H1 (cell line): ENCODE measurements at regions not wholly inside any gene's neighbourhood (a gene's known extent, or its start where the extent isn't known, plus 50 kb on each side); places are given as distances from the start of the nearest gene placed in this dataset.

Experiments used
- CTCF ChIA-PET: fragments of 300-600 bp; sonication (Branson Sonifier 250); formaldehyde crosslinking; loops from one replicate; lab custom pipeline; 2021; ENCODE audit not compliant: partially characterized antibody; lab: Charles Lee
- POLR2A ChIA-PET: fragments of 300-600 bp; sonication (Branson Sonifier 250); formaldehyde crosslinking; loops from one replicate; lab custom pipeline; 2021; ENCODE audit warnings: inconsistent platforms; ENCODE audit not compliant: partially characterized antibody; lab: Charles Lee
- DNase-seq, 2 experiments: peaks; one replicate each; pipeline versions ENCODE4 v3.0.0 to v3.0.0-alpha.2; 2010 to 2022; ENCODE audit warnings: low spot score in 2 of 2, low read depth in 1 of 2, mixed read lengths in 1 of 2
- FAIRE-seq: peaks from 2 replicates; lab custom pipeline; 2011; peaks lifted over from hg19 to GRCh38; lab: Jason Lieb, UNC
- H2AFZ ChIP-seq: 2 replicates; pipeline ENCODE4 v1.8.1; 2012; ENCODE audit warnings: low read length, inconsistent platforms
- H2AK5ac ChIP-seq: 2 replicates; pipeline ENCODE4 v1.6.1; 2013; ENCODE audit warnings: low read depth, low read length
- H2BK120ac ChIP-seq: replicated peaks from 2 replicates; pipeline ENCODE3; 2013; ENCODE audit warnings: low read depth, low read length, inconsistent platforms
- H2BK12ac ChIP-seq: 2 replicates; pipeline ENCODE4 v1.6.1; 2013; ENCODE audit warnings: low read depth, low read length
- H2BK15ac ChIP-seq: 2 replicates; pipeline ENCODE4 v1.6.1; 2013; ENCODE audit warnings: low read length
- H2BK20ac ChIP-seq: 2 replicates; pipeline ENCODE4 v1.6.1; 2013; ENCODE audit warnings: low read length
- H2BK5ac ChIP-seq: 2 replicates; pipeline ENCODE4 v1.6.1; 2013; ENCODE audit warnings: low read depth, low read length
- H3K14ac ChIP-seq: 2 replicates; pipeline ENCODE4 v1.6.1; 2013; ENCODE audit warnings: inconsistent platforms; ENCODE audit not compliant: insufficient read length
- H3K18ac ChIP-seq: 2 replicates; pipeline ENCODE4 v1.6.1; 2013; ENCODE audit warnings: low read length; ENCODE audit errors: extremely low read depth
- H3K23ac ChIP-seq: 2 replicates; pipeline ENCODE4 v1.6.1; 2013; ENCODE audit warnings: inconsistent platforms; ENCODE audit not compliant: insufficient read length
- H3K23me2 ChIP-seq: 2 replicates; pipeline ENCODE4 v1.6.1; 2013; ENCODE audit warnings: low read depth, low read length
- H3K27ac ChIP-seq: 2 replicates; pipeline ENCODE4 v1.6.1; 2011; ENCODE audit warnings: low read depth, low read length, inconsistent platforms
- H3K27me3 ChIP-seq, 4 experiments: replicated peaks in 1 of 4; 1 replicate in 1 of 4; 2 replicates in 3 of 4; pipeline versions ENCODE4 v1.6.1 to v1.8.1; 2011 to 2013; ENCODE audit warnings: low read length in 3 of 4, mild to moderate bottlenecking in 3 of 4, inconsistent platforms in 2 of 4, mixed read lengths in 2 of 4, moderate library complexity in 1 of 4; ENCODE audit not compliant: control insufficient read depth in 3 of 4, insufficient read depth in 3 of 4; ENCODE audit errors: extremely low read depth in 1 of 4
- H3K36me3 ChIP-seq, 4 experiments: 2 replicates each; pipeline versions ENCODE4 v1.6.1 to v1.8.1; 2011 to 2013; ENCODE audit warnings: mild to moderate bottlenecking in 4 of 4, low read length in 3 of 4, moderate library complexity in 2 of 4, control low read depth in 1 of 4, inconsistent platforms in 1 of 4; ENCODE audit not compliant: insufficient read depth in 4 of 4, control insufficient read depth in 2 of 4
- H3K4ac ChIP-seq: replicated peaks from 2 replicates; pipeline ENCODE3; 2013; ENCODE audit warnings: low read length, low read depth, mixed read lengths, inconsistent platforms; ENCODE audit not compliant: insufficient read length
- H3K4me1 ChIP-seq, 4 experiments: replicated peaks in 1 of 4; 1 replicate in 1 of 4; 2 replicates in 3 of 4; pipeline versions ENCODE4 v1.6.1 to v1.8.1; 2011 to 2013; ENCODE audit warnings: low read length in 3 of 4, inconsistent platforms in 2 of 4, mixed read lengths in 1 of 4; ENCODE audit not compliant: insufficient read depth in 4 of 4, control insufficient read depth in 3 of 4
- H3K4me2 ChIP-seq, 2 experiments: 2 replicates each; pipeline versions ENCODE4 v1.6.1 to v1.8.1; 2011 to 2013; ENCODE audit warnings: low read depth in 2 of 2, low read length in 2 of 2, control low read depth in 1 of 2, inconsistent platforms in 1 of 2, mild to moderate bottlenecking in 1 of 2; ENCODE audit not compliant: insufficient read depth in 1 of 2
- H3K4me3 ChIP-seq, 4 experiments: fragments of 200-600, 300-600 bp in 1 of 4; sonication (generic), shearing (Covaris generic), sonication (Bioruptor Twin) in 1 of 4; 2 replicates each; pipeline versions ENCODE4 v1.5.1 to v1.8.1; 2011 to 2016; ENCODE audit warnings: low read length in 4 of 4, low read depth in 3 of 4, control low read depth in 2 of 4, inconsistent platforms in 2 of 4, mild to moderate bottlenecking in 2 of 4, mixed read lengths in 1 of 4, moderate library complexity in 1 of 4; ENCODE audit not compliant: insufficient read depth in 2 of 4; ENCODE audit errors: extremely low read depth in 1 of 4
- H3K56ac ChIP-seq: replicated peaks from 2 replicates; pipeline ENCODE3; 2013; ENCODE audit warnings: low read depth, mild to moderate bottlenecking, mixed read lengths, low read length, inconsistent platforms; ENCODE audit not compliant: insufficient read length
- H3K79me1 ChIP-seq: 2 replicates; pipeline ENCODE4 v1.6.1; 2013; ENCODE audit warnings: low read depth, low read length, control low read depth
- H3K79me2 ChIP-seq, 2 experiments: 2 replicates each; pipeline versions ENCODE4 v1.6.1 to v1.8.1; 2012 to 2013; ENCODE audit warnings: low read length in 2 of 2, mild to moderate bottlenecking in 2 of 2, inconsistent platforms in 1 of 2; ENCODE audit not compliant: insufficient read depth in 2 of 2, control insufficient read depth in 1 of 2
- H3K9ac ChIP-seq, 4 experiments: replicated peaks in 1 of 4; 1 replicate in 1 of 4; 2 replicates in 3 of 4; pipeline versions ENCODE4 v1.6.1 to v1.8.1; 2011 to 2013; ENCODE audit warnings: low read depth in 3 of 4, low read length in 3 of 4, control low read depth in 2 of 4, mild to moderate bottlenecking in 2 of 4, moderate library complexity in 2 of 4, inconsistent platforms in 1 of 4; ENCODE audit errors: extremely low read depth in 1 of 4
- H3K9me3 ChIP-seq, 2 experiments: 2 replicates each; pipeline versions ENCODE4 v1.6.1 to v1.8.1; 2012 to 2013; ENCODE audit warnings: mild to moderate bottlenecking in 2 of 2, moderate library complexity in 2 of 2, control low read depth in 1 of 2, inconsistent platforms in 1 of 2, low read depth in 1 of 2, low read length in 1 of 2, mixed read lengths in 1 of 2; ENCODE audit not compliant: insufficient read depth in 2 of 2
- H4K20me1 ChIP-seq, 2 experiments: replicated peaks in 1 of 2; 2 replicates each; pipeline versions ENCODE3 to v1.8.1; 2011 to 2013; ENCODE audit warnings: inconsistent platforms in 2 of 2, low read length in 2 of 2, mild to moderate bottlenecking in 1 of 2; ENCODE audit not compliant: insufficient read depth in 2 of 2, control insufficient read depth in 1 of 2
- H4K5ac ChIP-seq: 2 replicates; pipeline ENCODE4 v1.6.1; 2013; ENCODE audit warnings: low read length, low read depth, mixed read lengths, inconsistent platforms; ENCODE audit not compliant: insufficient read length
- H4K8ac ChIP-seq: 2 replicates; pipeline ENCODE4 v1.8.0; 2013; ENCODE audit warnings: mild to moderate bottlenecking, moderate library complexity, low read length, inconsistent platforms; ENCODE audit not compliant: insufficient read depth; ENCODE audit errors: extremely low read depth
- H4K91ac ChIP-seq: replicated peaks from 2 replicates; pipeline ENCODE3; 2013; ENCODE audit warnings: low read length, mixed read lengths, inconsistent platforms; ENCODE audit not compliant: insufficient read length
- CTCF ChIP-seq, 3 experiments: IDR thresholded peaks; 1 replicate in 2 of 3; 2 replicates in 1 of 3; pipeline versions ENCODE4 v1.5.1 to v1.6.1; 2011; ENCODE audit warnings: low read length in 3 of 3, mild to moderate bottlenecking in 3 of 3, inconsistent platforms in 2 of 3, low read depth in 1 of 3, moderate library complexity in 1 of 3; ENCODE audit not compliant: insufficient read depth in 1 of 3; ENCODE audit errors: control extremely low read depth in 1 of 3
- FOSL1 ChIP-seq: IDR thresholded peaks from 2 replicates; pipeline ENCODE4 v1.6.1; 2011; ENCODE audit warnings: mild to moderate bottlenecking, low read depth, low read length, moderate library complexity; ENCODE audit not compliant: insufficient read depth
- RAD21 ChIP-seq, 2 experiments: IDR thresholded peaks in 1 of 2; conservative IDR thresholded peaks in 1 of 2; 2 replicates each; pipeline ENCODE4 v1.6.1; 2011; ENCODE audit warnings: low read depth in 2 of 2, low read length in 2 of 2, improper control_type of control experiment in 1 of 2, inconsistent platforms in 1 of 2, mild to moderate bottlenecking in 1 of 2, moderate library complexity in 1 of 2
- TEAD4 ChIP-seq: IDR thresholded peaks from 2 replicates; pipeline ENCODE4 v1.6.1; 2012; ENCODE audit warnings: low read depth, low read length, inconsistent platforms, mixed read lengths
- WGBS, 2 experiments: shearing (Covaris generic) in 1 of 2; methylation state at CpG; one replicate each; pipeline versions ENCODE4 v1.1.6 to v1.1.7; 2013 to 2015; ENCODE audit warnings: low lambda C conversion rate in 2 of 2, mixed read lengths in 2 of 2, inconsistent platforms in 1 of 2, low coverage in 1 of 2, missing lambda C conversion rate in 1 of 2; ENCODE audit not compliant: insufficient replicate concordance in 2 of 2, insufficient coverage in 1 of 2, insufficient read length in 1 of 2; ENCODE audit errors: extremely low coverage in 1 of 2, missing lambda C conversion rate in 1 of 2; 5-methylcytosine and 5-hydroxymethylcytosine counted together

- no peaks in the 10 kb centered on the region for H4K20me1 ChIP-seq
- H4K5ac ChIP-seq: no peak overlapping the region
- no peaks in the 10 kb centered on the region for H3K36me3 ChIP-seq
- no peak overlapping the region for H2BK120ac ChIP-seq
- ChIA-PET POLR2A (no interaction called here), CTCF (interaction anchor here (0.7 kb wide), 1 partner anchor 31 kb away, joined by 3 read pairs; no protein-coding TSS in a partner anchor)
- 0 out of 2 replicates have a peak overlapping the region, but pooled peaks have one; percentile 43 for H2AFZ ChIP-seq
- no peak overlapping the region for H2BK15ac ChIP-seq
- FAIRE-seq (no peak), DNase-seq (peak; percentile 9 to 44)
- H3K4me1 ChIP-seq: peaks cover 0 to 5% (median 2%) of the 10 kb centered on the region in 4 experiments; a peak in 1 of 7 replicates
- H3K79me2 ChIP-seq: no peaks in the 10 kb centered on the region
- H2AK5ac ChIP-seq: no peak overlapping the region
- H2BK5ac ChIP-seq: no peak overlapping the region
- H3K79me1 ChIP-seq: no peaks in the 10 kb centered on the region
- H2BK12ac ChIP-seq: 0 out of 2 replicates have a peak overlapping the region, but pooled peaks have one; percentile 53
- H3K23me2 ChIP-seq: no peaks in the 10 kb centered on the region
- 0 out of 4 replicates have a peak overlapping the region, but pooled peaks of 1 of the 2 experiments have one; percentile 0 for H3K4me2 ChIP-seq
- H3K9me3 ChIP-seq: no peaks in the 10 kb centered on the region
- H3K4me3 ChIP-seq: no peak overlapping the region
- no peak overlapping the region for H3K56ac ChIP-seq
- H4K8ac ChIP-seq: no peak overlapping the region
- no peak overlapping the region for H3K14ac ChIP-seq
- no peaks in the 10 kb centered on the region for H3K27me3 ChIP-seq
- H2BK20ac ChIP-seq: no peak overlapping the region
- WGBS, 2 experiments: 81% methylated on average over 10 of the region's 10 CpGs; no CpG with 5 or more reads in 1 of the 2 experiments
- no peak overlapping the region for H3K9ac ChIP-seq
- no peak overlapping the region for H3K18ac ChIP-seq
- no peak overlapping the region for H3K27ac ChIP-seq
- no peak overlapping the region for H3K23ac ChIP-seq
- H4K91ac ChIP-seq: no peak overlapping the region
- TF ChIP-seq FOSL1 (no peak), TEAD4 (peak; percentile 78), CTCF (IDR thresholded peaks at IDR 0.05; ENCODE audit: control extremely low read depth in 1 of 3, insufficient read depth in 1 of 3, low read depth in 1 of 3, low read length in 3 of 3) (peak; percentile 4 to 41 (median 29); a peak in 3 of 4 replicates), RAD21 (IDR thresholded peaks at IDR 0.05 in 1 of 2, conservative IDR thresholded peaks at IDR 0.05 in 1 of 2; ENCODE audit: low read depth in 2 of 2, low read length in 2 of 2) (peak; percentile 5 to 21; a peak in 2 of 4 replicates)
- H3K4ac ChIP-seq: no peak overlapping the region
Observed at GRCh38 chr9:118330191-118330986, 626.2 kb downstream of the TLR4 start.
